Astrocyte (in vitro differentiated cells and primary cell): ENCODE measurements at regions not wholly inside any gene's neighbourhood (a gene's known extent, or its start where the extent isn't known, plus 50 kb on each side); places are given as distances from the start of the nearest gene placed in this dataset.

Experiments
- EZH2 ChIP-seq: IDR thresholded peaks from 2 replicates; pipeline ENCODE4 v1.6.1; 2012; ENCODE audit warnings: mild to moderate bottlenecking, low read length, inconsistent platforms; ENCODE audit not compliant: insufficient read depth
- TF ChIP-seq, protein P1 (sequence below): IDR thresholded peaks from 2 replicates; pipeline ENCODE4 v1.5.1; 2011; ENCODE audit warnings: low read depth, mild to moderate bottlenecking, inconsistent platforms, low read length, moderate library complexity; ENCODE audit not compliant: insufficient read depth

DNA sequence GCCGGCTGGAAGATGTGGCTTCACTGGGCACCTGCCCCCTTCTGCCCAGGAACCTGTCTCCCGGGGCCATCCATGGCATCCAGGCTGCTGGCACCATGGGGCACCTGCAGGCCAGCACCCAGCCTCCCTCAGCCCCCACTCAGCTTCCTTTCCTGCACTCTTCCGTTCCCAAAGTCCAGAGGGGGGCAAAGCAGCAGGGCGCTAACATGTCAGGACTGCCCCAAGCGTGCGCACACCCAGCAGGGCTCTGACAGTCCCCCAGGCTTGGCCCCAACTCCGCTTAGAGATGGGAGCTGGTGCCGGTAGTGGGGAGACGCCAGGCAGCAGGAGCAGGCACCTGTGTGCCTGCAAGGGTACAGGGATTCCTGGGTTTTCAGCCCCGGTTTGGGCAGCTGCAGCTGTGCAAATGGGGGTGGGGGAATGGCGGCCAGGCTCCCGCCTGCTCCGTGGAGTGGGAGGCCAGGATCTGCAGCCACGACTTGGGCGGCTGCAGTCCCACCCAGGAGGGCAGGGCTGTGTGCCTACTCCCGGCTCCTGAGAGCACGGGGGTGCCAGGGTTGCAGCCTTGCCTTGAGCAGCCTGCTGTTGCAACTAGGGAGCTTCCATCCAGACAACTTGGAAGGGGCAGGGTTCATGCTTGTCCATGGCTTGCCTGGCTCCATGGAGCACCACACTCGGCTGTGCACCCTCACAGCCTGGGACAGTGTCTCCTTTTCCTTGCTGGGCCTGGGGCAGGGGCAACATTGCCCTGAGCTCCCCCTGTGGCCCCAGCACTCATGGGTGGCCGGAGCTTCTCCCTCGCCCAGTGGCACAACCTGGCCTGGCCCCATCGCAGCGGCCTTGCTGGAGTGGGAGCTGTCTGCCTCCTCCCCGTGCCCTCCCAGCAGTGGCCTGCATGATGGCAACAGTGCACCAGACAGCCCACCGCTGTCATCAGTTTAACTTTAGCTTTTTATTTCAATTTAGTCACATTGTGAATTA is 561.1 kb downstream of the MTRR start:
- TF ChIP-seq, protein P1, sequence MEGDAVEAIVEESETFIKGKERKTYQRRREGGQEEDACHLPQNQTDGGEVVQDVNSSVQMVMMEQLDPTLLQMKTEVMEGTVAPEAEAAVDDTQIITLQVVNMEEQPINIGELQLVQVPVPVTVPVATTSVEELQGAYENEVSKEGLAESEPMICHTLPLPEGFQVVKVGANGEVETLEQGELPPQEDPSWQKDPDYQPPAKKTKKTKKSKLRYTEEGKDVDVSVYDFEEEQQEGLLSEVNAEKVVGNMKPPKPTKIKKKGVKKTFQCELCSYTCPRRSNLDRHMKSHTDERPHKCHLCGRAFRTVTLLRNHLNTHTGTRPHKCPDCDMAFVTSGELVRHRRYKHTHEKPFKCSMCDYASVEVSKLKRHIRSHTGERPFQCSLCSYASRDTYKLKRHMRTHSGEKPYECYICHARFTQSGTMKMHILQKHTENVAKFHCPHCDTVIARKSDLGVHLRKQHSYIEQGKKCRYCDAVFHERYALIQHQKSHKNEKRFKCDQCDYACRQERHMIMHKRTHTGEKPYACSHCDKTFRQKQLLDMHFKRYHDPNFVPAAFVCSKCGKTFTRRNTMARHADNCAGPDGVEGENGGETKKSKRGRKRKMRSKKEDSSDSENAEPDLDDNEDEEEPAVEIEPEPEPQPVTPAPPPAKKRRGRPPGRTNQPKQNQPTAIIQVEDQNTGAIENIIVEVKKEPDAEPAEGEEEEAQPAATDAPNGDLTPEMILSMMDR = no peak
- TF ChIP-seq EZH2 = no peak
